HG03565 (cell line): ENCODE measurements at regions not wholly inside any gene's neighbourhood (a gene's known extent, or its start where the extent isn't known, plus 50 kb on each side); places are given as distances from the start of the nearest gene placed in this dataset.

ENCODE experiments used
- ATAC-seq: cut with Tn5 transposase; IDR thresholded peaks from one replicate; pipeline ENCODE4 v1.9.1; 2021; ENCODE audit warnings: mild to moderate bottlenecking, moderate library complexity; ENCODE audit not compliant: unreplicated experiment

GRCh38 chr13:22211876-22212275 lies 541.0 kb downstream of the FGF9 start:
- ATAC-seq: no peak

GRCh38 chr13:22212576-22212975 lies 541.7 kb downstream of the FGF9 start:
- no peak for ATAC-seq

- ATAC-seq: no peak
These were observed 543.3 kb downstream of the FGF9 start for GRCh38 chr13:22214184-22214583.

GRCh38 chr13:22218797-22219196 lies 547.9 kb downstream of the FGF9 start:
- no peak for ATAC-seq

- ATAC-seq: no peak
These were observed 548.8 kb downstream of the FGF9 start for GRCh38 chr13:22219709-22220108.

- ATAC-seq: no peak
These were observed 549.6 kb downstream of the FGF9 start for GRCh38 chr13:22220151-22221135.

GRCh38 chr13:22223411-22223810 lies 552.5 kb downstream of the FGF9 start:
- no peak for ATAC-seq

- ATAC-seq: no peak
These were observed 555.2 kb downstream of the FGF9 start for GRCh38 chr13:22226086-22226485.

GRCh38 chr13:22227895-22228294 lies 557.0 kb downstream of the FGF9 start:
- ATAC-seq: peak; percentile 81

- no peak for ATAC-seq
These were observed 559.0 kb downstream of the FGF9 start for GRCh38 chr13:22229916-22230315.

GRCh38 chr13:22232186-22232585 lies 561.3 kb downstream of the FGF9 start:
- no peak for ATAC-seq

GRCh38 chr13:22235285-22235949 lies 564.5 kb downstream of the FGF9 start:
- no peak for ATAC-seq

GRCh38 chr13:22235950-22236290 lies 565.0 kb downstream of the FGF9 start:
- no peak for ATAC-seq

- no peak for ATAC-seq
These were observed 567.4 kb downstream of the FGF9 start for GRCh38 chr13:22238269-22238668.

GRCh38 chr13:22240716-22241115 lies 569.8 kb downstream of the FGF9 start:
- ATAC-seq: no peak

- no peak for ATAC-seq
These were observed 572.7 kb downstream of the FGF9 start for GRCh38 chr13:22243469-22244163.

- ATAC-seq: no peak
These were observed 581.5 kb downstream of the FGF9 start for GRCh38 chr13:22252281-22252830.

- ATAC-seq: no peak
These were observed 582.2 kb downstream of the FGF9 start for GRCh38 chr13:22253107-22253506.

- ATAC-seq: no peak
These were observed 585.3 kb downstream of the FGF9 start for GRCh38 chr13:22256111-22256639.

- no peak for ATAC-seq
These were observed 591.4 kb downstream of the FGF9 start for GRCh38 chr13:22262001-22262885.
